GM10248 (cell line): ENCODE measurements at regions not wholly inside any gene's neighbourhood (a gene's known extent, or its start where the extent isn't known, plus 50 kb on each side); places are given as distances from the start of the nearest gene placed in this dataset.

Experiments used
- CTCF ChIA-PET: fragments of 300-600 bp; sonication (Branson Sonifier 250); formaldehyde crosslinking; extraction: SDS; loops from one replicate; lab custom pipeline; 2021; ENCODE audit warnings: antibody characterized with exemption; lab: Yijun Ruan, JAX
- POLR2A ChIA-PET: fragments of 350-650 bp; sonication (Branson Sonifier 250); formaldehyde crosslinking; extraction: SDS; loops from one replicate; lab custom pipeline; 2020; ENCODE audit warnings: antibody characterized with exemption; lab: Yijun Ruan, JAX
- DNase-seq: peaks from one replicate; pipeline ENCODE4 v3.0.0; 2012; ENCODE audit errors: extremely low spot score
- CTCF ChIP-seq: IDR thresholded peaks from 2 replicates; pipeline ENCODE4 v1.5.1; 2012; ENCODE audit warnings: mild to moderate bottlenecking, low read depth; ENCODE audit errors: extremely low read depth, missing control alignments, control extremely low read depth

- ChIA-PET CTCF (interaction anchor here (1.3 to 1.7 kb wide), 2 partner anchors 9 to 10 kb away, joined by 4 to 5 read pairs; no protein-coding TSS in a partner anchor), POLR2A (no interaction called here)
- no peak for DNase-seq
- no peak for TF ChIP-seq CTCF
Observed at GRCh38 chr12:67879937-67880336, 109.3 kb upstream of the IFNG-AS1 start.

GRCh38 chr12:67881565-67881964 lies 107.7 kb upstream of the IFNG-AS1 start:
- ChIA-PET POLR2A (no interaction called here), CTCF (no interaction called here)
- DNase-seq: no peak
- TF ChIP-seq CTCF: no peak

- no peak for TF ChIP-seq CTCF
- no peak for DNase-seq
- POLR2A ChIA-PET: no interaction called here
- CTCF ChIA-PET: no interaction called here
Observed at GRCh38 chr12:67884596-67884995, 104.7 kb upstream of the IFNG-AS1 start.

- ChIA-PET POLR2A (no interaction called here), CTCF (no interaction called here)
- DNase-seq: no peak
- TF ChIP-seq CTCF: no peak
Observed at GRCh38 chr12:67885375-67886169, 103.7 kb upstream of the IFNG-AS1 start.

- POLR2A ChIA-PET: no interaction called here
- CTCF ChIA-PET: no interaction called here
- DNase-seq: no peak
- TF ChIP-seq CTCF: no peak
Observed at GRCh38 chr12:67887065-67887464, 102.2 kb upstream of the IFNG-AS1 start.

- ChIA-PET CTCF (interaction anchor here (1.3 to 1.4 kb wide), 2 partner anchors 8 to 49 kb away, joined by 3 to 4 read pairs; no protein-coding TSS in a partner anchor), POLR2A (no interaction called here)
- TF ChIP-seq CTCF: no peak
- no peak for DNase-seq
Observed at GRCh38 chr12:67889931-67890330, 99.3 kb upstream of the IFNG-AS1 start.
